Upper lobe of left lung (tissue), 6 donors: ENCODE measurements at regions not wholly inside any gene's neighbourhood (a gene's known extent, or its start where the extent isn't known, plus 50 kb on each side); places are given as distances from the start of the nearest gene placed in this dataset.
"Not testable (repeated sequence)": the region's sequence is repeated elsewhere in the genome, so short reads cannot be mapped to it uniquely, and the experiment has no call there.

Source experiments
- ATAC-seq, 2 donors: fragments of 200-7000 bp; cut with Tn5 transposase; one replicate each; pipeline ENCODE4 v1.9.1; 2022; ENCODE audit warnings: mild to moderate bottlenecking in 2 of 2, moderate library complexity in 2 of 2; ENCODE audit not compliant: low FRiP score in 2 of 2
- DNase-seq, 2 donors: peaks; one replicate each; pipeline ENCODE4 v3.0.0-alpha.2; 2019 to 2020
- H3K27ac ChIP-seq, 4 donors: fragments of 200-600 bp; sonication (generic); one replicate each; pipeline ENCODE4 v1.5.1; 2016 to 2019
- H3K27me3 ChIP-seq, 4 donors: fragments of 200-600 bp; sonication (generic); one replicate each; pipeline ENCODE4 v1.5.1; 2017 to 2019
- H3K36me3 ChIP-seq, 4 donors: fragments of 200-600 bp; sonication (generic); one replicate each; pipeline ENCODE4 v1.5.1; 2016 to 2019
- H3K4me1 ChIP-seq, 4 donors: fragments of 200-600 bp; sonication (generic); one replicate each; pipeline ENCODE4 v1.5.1; 2018 to 2019
- H3K4me3 ChIP-seq, 4 donors: fragments of 200-600 bp; sonication (generic); one replicate each; pipeline ENCODE4 v1.5.1; 2017 to 2019; ENCODE audit warnings: mild to moderate bottlenecking in 2 of 4, moderate library complexity in 1 of 4
- H3K9me3 ChIP-seq, 4 donors: fragments of 200-600 bp; sonication (generic); one replicate each; pipeline ENCODE4 v1.5.1; 2018 to 2019
- CTCF ChIP-seq, 6 experiments: fragments of 450-650 bp in 4 of 6; fragments of 200-600 bp in 2 of 6; sonication (generic) in 2 of 6; IDR thresholded peaks; one replicate each; pipeline ENCODE4 v1.5.1; 2016 to 2019; ENCODE audit warnings: antibody characterized with exemption in 6 of 6
- EP300 ChIP-seq, 4 donors: sonication (generic); formaldehyde crosslinking; IDR thresholded peaks; one replicate each; pipeline ENCODE4 v1.5.1; 2017; ENCODE audit warnings: antibody characterized with exemption in 4 of 4, control low read depth in 2 of 4
- POLR2A ChIP-seq, 4 donors: fragments of 450-650 bp; IDR thresholded peaks; one replicate each; pipeline ENCODE4 v1.5.1; 2016 to 2017; ENCODE audit warnings: antibody characterized with exemption in 4 of 4, mild to moderate bottlenecking in 2 of 4
- POLR2AphosphoS5 ChIP-seq, 2 donors: sonication (generic); formaldehyde crosslinking; IDR thresholded peaks; one replicate each; pipeline ENCODE4 v1.5.1; 2017; ENCODE audit warnings: antibody characterized with exemption in 2 of 2
- WGBS, 2 donors: methylation state at CpG; one replicate each; pipeline ENCODE4 v1.1.5; 2017 to 2018; 5-methylcytosine and 5-hydroxymethylcytosine counted together
- donor health status: DM: no; HTN: no; CAD: no; lungs with moderate emphysema.
- donor health status: DM: no; HTN: yes; CAD: no; lungs with severe emphysema.

GRCh38 chr10:26931223-26931622, 70.5 kb upstream of the ABI1 start:
- 1 to 8% methylated on average over 19 to 21 of the region's 21 CpGs for WGBS, 2 donors
- ATAC-seq (peak in 1 of 2 donors; percentile 57), DNase-seq (peak; percentile 38 to 65)
- H3K9me3 ChIP-seq: no peaks in the 10 kb centered on the region
- peak overlapping the region in 2 of 4 donors; percentile 16 to 27 for H3K4me3 ChIP-seq
- TF ChIP-seq POLR2A (IDR thresholded peaks at IDR 0.05) (no peak), POLR2AphosphoS5 (IDR thresholded peaks at IDR 0.05) (no peak), CTCF (IDR thresholded peaks at IDR 0.05) (no peak), EP300 (IDR thresholded peaks at IDR 0.05) (no peak)
- no peaks in the 10 kb centered on the region for H3K36me3 ChIP-seq
- H3K27ac ChIP-seq: no peak overlapping the region
- no peaks in the 10 kb centered on the region for H3K27me3 ChIP-seq
- peaks cover 0 to 7% (median 5%) of the 10 kb centered on the region in 4 donors for H3K4me1 ChIP-seq

DNA sequence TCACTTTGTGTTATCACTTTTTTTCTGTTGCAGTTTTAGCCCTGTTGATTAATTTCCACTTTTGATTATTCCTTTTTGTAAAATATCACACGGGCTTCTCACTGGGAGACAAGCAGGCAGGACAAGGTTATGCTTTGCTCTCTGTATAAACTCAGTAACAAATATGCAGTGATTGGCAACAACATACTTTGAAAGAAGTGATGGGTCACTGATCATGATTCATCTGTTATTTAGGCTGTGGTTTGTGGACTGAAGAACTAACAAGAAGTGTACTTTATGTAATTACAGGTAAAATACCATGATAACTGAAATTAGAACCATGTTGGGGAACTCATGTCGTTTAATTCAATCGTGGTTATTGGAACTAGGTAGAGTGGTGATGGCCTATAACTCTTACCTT, 62.1 kb upstream of the ABI1 start:
- not testable (repeated sequence) for ATAC-seq, H3K27ac ChIP-seq, H3K4me1 ChIP-seq, H3K27me3 ChIP-seq, H3K4me3 ChIP-seq, H3K9me3 ChIP-seq, H3K36me3 ChIP-seq, DNase-seq
- 86 to 87% methylated on average over 3 of the region's 3 CpGs for WGBS, 2 donors

DNA sequence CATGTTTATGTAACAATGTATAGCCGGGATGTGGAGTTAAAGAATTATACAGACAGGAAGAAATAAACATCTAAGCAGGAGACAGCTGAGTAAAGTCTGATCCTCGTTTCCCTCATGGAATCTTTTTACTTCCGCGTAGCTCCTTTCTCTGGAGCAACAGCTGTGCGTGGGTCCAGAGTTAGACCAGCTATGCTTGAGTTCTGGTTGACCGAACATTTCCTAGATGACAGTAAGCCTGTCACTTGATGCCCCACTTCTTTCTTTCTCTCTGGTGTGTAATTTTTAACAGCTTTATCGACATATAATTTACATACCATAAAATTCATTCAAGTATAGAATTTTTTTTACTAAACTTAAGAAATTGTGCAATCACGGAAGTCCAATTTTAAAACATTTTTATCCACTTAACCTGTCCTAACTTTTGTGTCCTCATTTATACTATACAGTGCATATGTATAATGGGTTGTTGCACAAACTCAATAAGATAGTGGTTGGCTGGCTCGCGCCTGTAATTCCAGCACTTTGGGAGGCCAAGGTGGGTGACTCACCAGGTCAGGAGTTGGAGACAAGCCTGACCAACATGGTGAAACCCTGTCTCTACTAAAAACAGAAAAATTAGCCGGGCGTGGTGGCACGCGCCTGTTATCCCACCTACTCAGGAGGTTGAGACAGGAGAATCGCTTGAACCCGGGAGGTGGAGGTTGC, 58.5 kb upstream of the ABI1 start:
- H3K27ac ChIP-seq, H3K27me3 ChIP-seq, DNase-seq, H3K9me3 ChIP-seq, H3K36me3 ChIP-seq, ATAC-seq, H3K4me3 ChIP-seq, H3K4me1 ChIP-seq: not testable (repeated sequence)
- WGBS, 2 donors: 80 to 81% methylated on average over 16 of the region's 16 CpGs

DNA sequence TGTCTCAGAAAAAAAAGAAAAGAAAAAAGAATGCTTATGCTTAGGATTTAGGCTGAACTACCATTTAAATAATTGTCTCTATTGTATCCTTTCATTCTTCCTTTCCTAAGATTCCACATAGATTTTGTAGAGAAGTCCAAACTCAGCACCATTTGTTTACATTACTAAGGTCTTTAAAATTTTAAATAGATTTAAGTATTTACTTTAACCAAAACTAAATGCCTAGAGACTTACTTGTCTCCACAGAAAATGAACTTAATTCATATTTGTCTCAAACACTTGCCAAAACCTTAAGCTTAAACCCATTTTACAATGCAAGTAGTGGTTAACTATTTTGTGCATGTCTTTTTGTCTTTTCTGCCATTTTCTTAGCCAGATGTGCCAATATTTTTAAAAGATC, 54.1 kb upstream of the ABI1 start:
- Histone ChIP-seq H3K27ac (no peak overlapping the region), H3K36me3 (no peaks in the 10 kb centered on the region), H3K9me3 (no peaks in the 10 kb centered on the region), H3K27me3 (no peaks in the 10 kb centered on the region), H3K4me3 (no peak overlapping the region), H3K4me1 (no peaks in the 10 kb centered on the region)
- ATAC-seq (no peak), DNase-seq (no peak)
- TF ChIP-seq POLR2AphosphoS5 (IDR thresholded peaks at IDR 0.05): no peak
- TF ChIP-seq POLR2A (IDR thresholded peaks at IDR 0.05): no peak
- no peak for TF ChIP-seq CTCF (IDR thresholded peaks at IDR 0.05)
- TF ChIP-seq EP300 (IDR thresholded peaks at IDR 0.05): no peak

- Histone ChIP-seq H3K4me1 (no peaks in the 10 kb centered on the region), H3K4me3 (no peak overlapping the region), H3K36me3 (no peaks in the 10 kb centered on the region), H3K9me3 (no peaks in the 10 kb centered on the region), H3K27me3 (no peaks in the 10 kb centered on the region), H3K27ac (no peak overlapping the region)
- no peak for TF ChIP-seq POLR2AphosphoS5 (IDR thresholded peaks at IDR 0.05)
- TF ChIP-seq POLR2A (IDR thresholded peaks at IDR 0.05): no peak
- no peak for TF ChIP-seq EP300 (IDR thresholded peaks at IDR 0.05)
- no peak for TF ChIP-seq CTCF (IDR thresholded peaks at IDR 0.05)
- DNase-seq: no peak
- 72% methylated on average over 4 of the region's 4 CpGs for WGBS, 2 donors
- no peak for ATAC-seq
These were observed 51.2 kb upstream of the ABI1 start for GRCh38 chr10:26911811-26912461.
